HG03565 (cell line): ENCODE measurements at regions not wholly inside any gene's neighbourhood (a gene's known extent, or its start where the extent isn't known, plus 50 kb on each side); places are given as distances from the start of the nearest gene placed in this dataset.

Experiments
- ATAC-seq: cut with Tn5 transposase; IDR thresholded peaks from one replicate; pipeline ENCODE4 v1.9.1; 2021; ENCODE audit warnings: mild to moderate bottlenecking, moderate library complexity; ENCODE audit not compliant: unreplicated experiment

GRCh38 chr10:4733150-4733842, 92.7 kb upstream of the AKR1E2 start:
- no peak for ATAC-seq

- ATAC-seq, result no peak
Measured at GRCh38 chr10:4730998-4731397, 95.0 kb upstream of the AKR1E2 start.

- ATAC-seq, result no peak
Measured at GRCh38 chr10:4725917-4726606, 99.9 kb upstream of the AKR1E2 start.

- ATAC-seq, result no peak
Measured at GRCh38 chr10:4723860-4724259, 102.1 kb upstream of the AKR1E2 start.

GRCh38 chr10:4721999-4722753, 103.8 kb upstream of the AKR1E2 start:
- no peak for ATAC-seq

- ATAC-seq, result no peak
Measured at GRCh38 chr10:4720463-4720862, 105.5 kb upstream of the AKR1E2 start.

GRCh38 chr10:4719671-4720070, 106.3 kb upstream of the AKR1E2 start:
- ATAC-seq, result no peak

GRCh38 chr10:4719036-4719435, 107.0 kb upstream of the AKR1E2 start:
- ATAC-seq, result no peak

- ATAC-seq, result no peak
Measured at GRCh38 chr10:4718544-4718943, 107.5 kb upstream of the AKR1E2 start.

- ATAC-seq, result no peak
Measured at GRCh38 chr10:4717670-4718069, 108.3 kb upstream of the AKR1E2 start.

- ATAC-seq, result no peak
Measured at GRCh38 chr10:4710858-4711257, 115.1 kb upstream of the AKR1E2 start.

GRCh38 chr10:4708123-4708759, 117.8 kb upstream of the AKR1E2 start:
- ATAC-seq, result no peak

- ATAC-seq, result no peak
Measured at GRCh38 chr10:4707221-4707620, 118.8 kb upstream of the AKR1E2 start.

- ATAC-seq, result no peak
Measured at GRCh38 chr10:4704034-4704545, 121.9 kb upstream of the AKR1E2 start.

GRCh38 chr10:4701016-4701415, 125.0 kb upstream of the AKR1E2 start:
- ATAC-seq, result no peak

- ATAC-seq, result no peak
Measured at GRCh38 chr10:4699950-4700730, 125.9 kb upstream of the AKR1E2 start.

- no peak for ATAC-seq
Measured at GRCh38 chr10:4698075-4698474, 127.9 kb upstream of the AKR1E2 start.

GRCh38 chr10:4696186-4696585, 129.8 kb upstream of the AKR1E2 start:
- ATAC-seq, result no peak

GRCh38 chr10:4693967-4694366, 132.0 kb upstream of the AKR1E2 start:
- no peak for ATAC-seq

- no peak for ATAC-seq
Measured at GRCh38 chr10:4692206-4692605, 133.8 kb upstream of the AKR1E2 start.
